Limb (tissue), 2 donors: ENCODE measurements at regions not wholly inside any gene's neighbourhood (a gene's known extent, or its start where the extent isn't known, plus 50 kb on each side); places are given as distances from the start of the nearest gene placed in this dataset.
"Not testable (repeated sequence)": the region's sequence is repeated elsewhere in the genome, so short reads cannot be mapped to it uniquely, and the experiment has no call there.

ENCODE experiments used
- DNase-seq, 2 donors: peaks; one replicate each; pipeline ENCODE4 v3.0.0-alpha.2; 2016; ENCODE audit errors: extremely low spot score in 2 of 2

- DNase-seq: peak in 1 of 2 donors; percentile 28
These were observed 59.0 kb upstream of the CHST15 start for GRCh38 chr10:124152139-124153022.

- DNase-seq: no peak
These were observed 58.2 kb upstream of the CHST15 start for GRCh38 chr10:124151466-124152095.

GRCh38 chr10:124150807-124151417 lies 57.5 kb upstream of the CHST15 start:
- DNase-seq: no peak

GRCh38 chr10:124150189-124150806 lies 56.9 kb upstream of the CHST15 start:
- no peak for DNase-seq

- DNase-seq: peak in 1 of 2 donors; percentile 50
These were observed 56.0 kb upstream of the CHST15 start for GRCh38 chr10:124149189-124150042.

- DNase-seq: not testable (repeated sequence)
These were observed 55.3 kb upstream of the CHST15 start for GRCh38 chr10:124148509-124149188.

GRCh38 chr10:124146483-124146882 lies 53.1 kb upstream of the CHST15 start:
- no peak for DNase-seq

GRCh38 chr10:124145109-124145870 lies 51.9 kb upstream of the CHST15 start:
- no peak for DNase-seq

- DNase-seq: no peak
These were observed 51.1 kb upstream of the CHST15 start for GRCh38 chr10:124144536-124144935.

GRCh38 chr10:124143721-124144120 lies 50.3 kb upstream of the CHST15 start:
- DNase-seq: no peak
